ENCODE measurements at regions not wholly inside any gene's neighbourhood (a gene's known extent, or its start where the extent isn't known, plus 50 kb on each side); places are given as distances from the start of the nearest gene placed in this dataset.
A peak's percentile ranks its signal among the peaks of the same experiment; 100 is the strongest.

- CTCF ChIA-PET, result no interaction called here
- Histone ChIP-seq H3K4me3 (no peak overlapping the region), H3K9me2 (ENCODE audit: insufficient read depth) (0 out of 2 replicates have a peak, but pooled peaks cover 4% of the 10 kb centered on the region), H3K36me3 (ENCODE audit: low read depth) (no peaks in the 10 kb centered on the region), H2AFZ (no peak overlapping the region), H3K9me3 (ENCODE audit: insufficient read depth, low read depth) (peaks cover 13% of the 10 kb centered on the region; the same call in 1 of the 2 replicates), H3K4me1 (replicated peaks; ENCODE audit: insufficient read depth) (peaks cover 17% of the 10 kb centered on the region), H3K27me3 (ENCODE audit: insufficient read depth, low read depth) (no peaks in the 10 kb centered on the region), H3K79me2 (ENCODE audit: low read depth) (no peaks in the 10 kb centered on the region), H3F3A (ENCODE audit: insufficient read depth, low read depth) (peaks cover 19% of the 10 kb centered on the region), H3K27ac (no peak overlapping the region), H3K4me2 (no peak overlapping the region), H4K20me1 (ENCODE audit: insufficient read depth) (no peaks in the 10 kb centered on the region)
- no TSS peak for BruUV-seq (replicated peaks)
- intact Hi-C loops (cut with micrococcal nuclease; ENCODE audit: unreplicated experiment), result loop anchor here (10.0 kb wide), 1 partner anchor 80 kb away; no protein-coding TSS in a partner anchor
- POLR2A ChIA-PET (ENCODE audit: unreplicated experiment), result no interaction called here
- no peak for DNase-seq
- TF ChIP-seq EZH2 (IDR thresholded peaks at IDR 0.05; ENCODE audit: low read depth) (no peak), CTCF (conservative IDR thresholded peaks at IDR 0.05) (no peak)
These were observed 140.4 kb upstream of the CITED2 start for GRCh38 chr6:139514819-139515218.

GRCh38 chr6:139510040-139510790 lies 135.8 kb upstream of the CITED2 start:
- H3F3A ChIP-seq (ENCODE audit: insufficient read depth, low read depth), result peaks cover under 1% of the 10 kb centered on the region
- peaks cover 8% of the 10 kb centered on the region; the same call in 1 of the 2 replicates for H3K9me3 ChIP-seq (ENCODE audit: insufficient read depth, low read depth)
- no peaks in the 10 kb centered on the region for H3K79me2 ChIP-seq (ENCODE audit: low read depth)
- H3K27ac ChIP-seq, result no peak overlapping the region
- TF ChIP-seq EZH2 (IDR thresholded peaks at IDR 0.05; ENCODE audit: low read depth), result no peak
- POLR2A ChIA-PET (ENCODE audit: unreplicated experiment), result no interaction called here
- H3K4me1 ChIP-seq (replicated peaks; ENCODE audit: insufficient read depth), result no peaks in the 10 kb centered on the region
- H3K9me2 ChIP-seq (ENCODE audit: insufficient read depth), result no peaks in the 10 kb centered on the region
- no TSS peak for BruUV-seq (replicated peaks)
- no peaks in the 10 kb centered on the region for H3K27me3 ChIP-seq (ENCODE audit: insufficient read depth, low read depth)
- H4K20me1 ChIP-seq (ENCODE audit: insufficient read depth), result no peaks in the 10 kb centered on the region
- no peak overlapping the region for H3K4me3 ChIP-seq
- H3K4me2 ChIP-seq, result no peak overlapping the region
- intact Hi-C loops (cut with micrococcal nuclease; ENCODE audit: unreplicated experiment), result loop anchor here (10.0 kb wide), 1 partner anchor 75 kb away; no protein-coding TSS in a partner anchor
- no peaks in the 10 kb centered on the region for H3K36me3 ChIP-seq (ENCODE audit: low read depth)
- H2AFZ ChIP-seq, result peak overlapping the region; percentile 0; the same call in 1 of the 2 replicates
- DNase-seq, result no peak
- CTCF ChIA-PET, result no interaction called here

- H3K36me3 ChIP-seq (ENCODE audit: low read depth), result no peaks in the 10 kb centered on the region
- H3K4me3 ChIP-seq, result no peak overlapping the region
- H3K9me2 ChIP-seq (ENCODE audit: insufficient read depth), result no peaks in the 10 kb centered on the region
- H3K9me3 ChIP-seq (ENCODE audit: insufficient read depth, low read depth), result no peaks in the 10 kb centered on the region
- no peak overlapping the region for H2AFZ ChIP-seq
- no peaks in the 10 kb centered on the region for H3K4me1 ChIP-seq (replicated peaks; ENCODE audit: insufficient read depth)
- H3K27ac ChIP-seq, result no peak overlapping the region
- no peaks in the 10 kb centered on the region for H3K27me3 ChIP-seq (ENCODE audit: insufficient read depth, low read depth)
- H4K20me1 ChIP-seq (ENCODE audit: insufficient read depth), result no peaks in the 10 kb centered on the region
- POLR2A ChIA-PET (ENCODE audit: unreplicated experiment), result no interaction called here
- no peak overlapping the region for H3K4me2 ChIP-seq
- intact Hi-C loops (cut with micrococcal nuclease; ENCODE audit: unreplicated experiment), result no loop called here
- H3K79me2 ChIP-seq (ENCODE audit: low read depth), result no peaks in the 10 kb centered on the region
- TF ChIP-seq CTCF (conservative IDR thresholded peaks at IDR 0.05) (no peak), EZH2 (IDR thresholded peaks at IDR 0.05; ENCODE audit: low read depth) (no peak)
- no peaks in the 10 kb centered on the region; the same call in 1 of the 2 replicates for H3F3A ChIP-seq (ENCODE audit: insufficient read depth, low read depth)
- no peak for DNase-seq
- CTCF ChIA-PET, result no interaction called here
- BruUV-seq (replicated peaks), result no TSS peak
These were observed 134.7 kb upstream of the CITED2 start for GRCh38 chr6:139509167-139509566.

Measured in PC-9 (cell line).